Trophoblast cell (in vitro differentiated cells and primary cell): ENCODE measurements at regions not wholly inside any gene's neighbourhood (a gene's known extent, or its start where the extent isn't known, plus 50 kb on each side); places are given as distances from the start of the nearest gene placed in this dataset.

Experiments
- DNase-seq, 2 donors: peaks; one replicate each; pipeline ENCODE4 v3.0.0-alpha.2; 2016
- H2AFZ ChIP-seq: 2 replicates; pipeline ENCODE4 v1.6.1; 2013; ENCODE audit warnings: low read length, moderate library complexity, mild to moderate bottlenecking; ENCODE audit not compliant: insufficient read depth, poor library complexity
- H2AK5ac ChIP-seq: 2 replicates; pipeline ENCODE4 v1.6.1; 2013; ENCODE audit warnings: mild to moderate bottlenecking, low read length
- H2BK120ac ChIP-seq: 2 replicates; pipeline ENCODE4 v1.6.1; 2013; ENCODE audit warnings: low read length, mild to moderate bottlenecking, moderate library complexity; ENCODE audit not compliant: insufficient read depth, poor library complexity
- H2BK12ac ChIP-seq: 2 replicates; pipeline ENCODE4 v1.6.1; 2013; ENCODE audit warnings: mild to moderate bottlenecking, low read length, moderate library complexity
- H2BK5ac ChIP-seq: 2 replicates; pipeline ENCODE4 v1.6.1; 2013; ENCODE audit warnings: low read length, low read depth, moderate library complexity, mild to moderate bottlenecking; ENCODE audit not compliant: poor library complexity
- H3K14ac ChIP-seq: 2 replicates; pipeline ENCODE4 v1.6.1; 2013; ENCODE audit warnings: mild to moderate bottlenecking, low read length
- H3K18ac ChIP-seq: 2 replicates; pipeline ENCODE4 v1.6.1; 2013; ENCODE audit warnings: mild to moderate bottlenecking, low read length
- H3K23ac ChIP-seq: 2 replicates; pipeline ENCODE4 v1.6.1; 2013; ENCODE audit warnings: low read length
- H3K27ac ChIP-seq: 2 replicates; pipeline ENCODE4 v1.5.1; 2013; ENCODE audit warnings: low read depth, mild to moderate bottlenecking, inconsistent platforms, low read length, moderate library complexity
- H3K27me3 ChIP-seq: 2 replicates; pipeline ENCODE4 v1.6.1; 2013; ENCODE audit warnings: inconsistent platforms, mild to moderate bottlenecking, low read length, moderate library complexity; ENCODE audit not compliant: insufficient read depth
- H3K36me3 ChIP-seq, 2 experiments: 1 replicate in 1 of 2; 2 replicates in 1 of 2; pipeline ENCODE4 v1.6.1; 2013; ENCODE audit warnings: low read length in 2 of 2, mild to moderate bottlenecking in 2 of 2, moderate library complexity in 1 of 2; ENCODE audit not compliant: insufficient read depth in 2 of 2, control insufficient read depth in 1 of 2
- H3K4ac ChIP-seq: 2 replicates; pipeline ENCODE4 v1.6.1; 2013; ENCODE audit warnings: low read depth, mild to moderate bottlenecking, low read length, moderate library complexity
- H3K4me1 ChIP-seq, 2 experiments: 1 replicate in 1 of 2; 2 replicates in 1 of 2; pipeline ENCODE4 v1.6.1; 2013; ENCODE audit warnings: low read length in 2 of 2, mild to moderate bottlenecking in 2 of 2, moderate library complexity in 1 of 2; ENCODE audit not compliant: insufficient read depth in 2 of 2, control insufficient read depth in 1 of 2
- H3K4me2 ChIP-seq: 2 replicates; pipeline ENCODE4 v1.6.1; 2013; ENCODE audit warnings: inconsistent platforms, mild to moderate bottlenecking, low read length, moderate library complexity
- H3K4me3 ChIP-seq: 2 replicates; pipeline ENCODE4 v1.5.1; 2013; ENCODE audit warnings: mild to moderate bottlenecking, low read depth, low read length, inconsistent platforms
- H3K79me1 ChIP-seq: one replicate; pipeline ENCODE4 v1.6.1; 2013; ENCODE audit warnings: low read length
- H3K79me2 ChIP-seq: 2 replicates; pipeline ENCODE4 v1.6.1; 2013; ENCODE audit warnings: low read length, mild to moderate bottlenecking; ENCODE audit not compliant: control insufficient read depth, insufficient read depth, poor library complexity
- H3K9ac ChIP-seq: 2 replicates; pipeline ENCODE4 v1.6.1; 2013; ENCODE audit warnings: mild to moderate bottlenecking, low read length
- H3K9me3 ChIP-seq: 2 replicates; pipeline ENCODE4 v1.6.1; 2013; ENCODE audit warnings: low read depth, mild to moderate bottlenecking, control low read depth, inconsistent platforms, low read length; ENCODE audit not compliant: insufficient read depth
- H4K12ac ChIP-seq: 2 replicates; pipeline ENCODE4 v1.6.1; 2013; ENCODE audit warnings: low read depth, mild to moderate bottlenecking, low read length, moderate library complexity
- H4K8ac ChIP-seq: 2 replicates; pipeline ENCODE4 v1.6.1; 2013; ENCODE audit warnings: low read depth, mild to moderate bottlenecking, low read length, moderate library complexity
- H4K91ac ChIP-seq: one replicate; pipeline ENCODE4 v1.6.1; 2013; ENCODE audit warnings: low read depth, mild to moderate bottlenecking, low read length, moderate library complexity
- WGBS: extraction: QIAGEN DNeasy Blood & Tissue Kit; methylation state at CpG from one replicate; pipeline ENCODE4 v1.1.7; 2013; ENCODE audit warnings: missing lambda C conversion rate; ENCODE audit not compliant: insufficient read length, insufficient coverage; ENCODE audit errors: extremely low coverage; 5-methylcytosine and 5-hydroxymethylcytosine counted together

GRCh38 chr13:31923134-31923763, 108.3 kb upstream of the FRY start:
- H3K23ac ChIP-seq: no peak overlapping the region
- no peaks in the 10 kb centered on the region for H3K36me3 ChIP-seq
- H2AK5ac ChIP-seq: no peak overlapping the region
- no peak overlapping the region for H2AFZ ChIP-seq
- H2BK5ac ChIP-seq: no peak overlapping the region
- H3K18ac ChIP-seq: no peak overlapping the region
- H3K4me1 ChIP-seq: peaks cover 0 to 5% of the 10 kb centered on the region in 2 experiments
- no peak overlapping the region for H2BK12ac ChIP-seq
- H4K12ac ChIP-seq: no peak overlapping the region
- no peaks in the 10 kb centered on the region for H3K79me2 ChIP-seq
- no peak overlapping the region for H3K4ac ChIP-seq
- H4K8ac ChIP-seq: no peak overlapping the region
- no CpG with 5 or more reads among the region's 3 CpGs for WGBS
- no peak overlapping the region for H4K91ac ChIP-seq
- no peaks in the 10 kb centered on the region for H3K27me3 ChIP-seq
- H3K9ac ChIP-seq: no peak overlapping the region
- no peak overlapping the region for H3K14ac ChIP-seq
- H3K79me1 ChIP-seq: no peaks in the 10 kb centered on the region
- H2BK120ac ChIP-seq: no peak overlapping the region
- H3K4me3 ChIP-seq: no peak overlapping the region
- no peak overlapping the region for H3K27ac ChIP-seq
- no peak overlapping the region for H3K4me2 ChIP-seq
- DNase-seq: no peak
- peaks cover 1% of the 10 kb centered on the region for H3K9me3 ChIP-seq

- Histone ChIP-seq H4K12ac (no peak overlapping the region), H3K27ac (no peak overlapping the region), H3K79me1 (no peaks in the 10 kb centered on the region), H2AK5ac (no peak overlapping the region), H3K4me3 (no peak overlapping the region), H3K9me3 (peaks cover 1% of the 10 kb centered on the region), H2BK12ac (no peak overlapping the region), H2BK120ac (no peak overlapping the region), H3K27me3 (no peaks in the 10 kb centered on the region), H3K4me1 (peaks cover 0 to 5% of the 10 kb centered on the region in 2 experiments), H3K23ac (no peak overlapping the region), H2BK5ac (no peak overlapping the region), H3K79me2 (no peaks in the 10 kb centered on the region), H2AFZ (no peak overlapping the region), H4K91ac (no peak overlapping the region), H3K18ac (no peak overlapping the region), H3K9ac (no peak overlapping the region), H3K14ac (no peak overlapping the region), H3K4me2 (no peak overlapping the region), H3K4ac (no peak overlapping the region), H3K36me3 (no peaks in the 10 kb centered on the region), H4K8ac (no peak overlapping the region)
- WGBS: no CpG with 5 or more reads among the region's 2 CpGs
- no peak for DNase-seq
These were observed 106.5 kb upstream of the FRY start for GRCh38 chr13:31925079-31925478.

- Histone ChIP-seq H2AK5ac (no peak overlapping the region), H3K9ac (no peak overlapping the region), H3K9me3 (peaks cover 1% of the 10 kb centered on the region), H4K91ac (no peak overlapping the region), H3K79me1 (peaks cover 3% of the 10 kb centered on the region), H3K4me3 (no peak overlapping the region), H3K27me3 (no peaks in the 10 kb centered on the region), H3K4me2 (no peak overlapping the region), H3K27ac (no peak overlapping the region), H3K4ac (no peak overlapping the region), H3K14ac (no peak overlapping the region), H2BK5ac (no peak overlapping the region), H2BK120ac (no peak overlapping the region), H4K8ac (no peak overlapping the region), H3K79me2 (no peaks in the 10 kb centered on the region), H2AFZ (no peak overlapping the region), H3K4me1 (peaks cover 0 to 7% of the 10 kb centered on the region in 2 experiments), H3K18ac (no peak overlapping the region), H3K36me3 (no peaks in the 10 kb centered on the region), H2BK12ac (no peak overlapping the region), H4K12ac (no peak overlapping the region), H3K23ac (no peak overlapping the region)
- DNase-seq: peak in 1 of 2 donors; percentile 18
- WGBS: no CpG with 5 or more reads among the region's 5 CpGs
These were observed 104.3 kb upstream of the FRY start for GRCh38 chr13:31927219-31927653.

GRCh38 chr13:31929031-31929770, 102.4 kb upstream of the FRY start:
- Histone ChIP-seq H2AK5ac (no peak overlapping the region), H3K4ac (no peak overlapping the region), H2BK12ac (no peak overlapping the region), H3K4me2 (no peak overlapping the region), H3K36me3 (no peaks in the 10 kb centered on the region), H2AFZ (no peak overlapping the region), H4K91ac (no peak overlapping the region), H2BK5ac (no peak overlapping the region), H3K4me3 (no peak overlapping the region), H3K79me1 (peaks cover 3% of the 10 kb centered on the region), H4K12ac (no peak overlapping the region), H3K79me2 (no peaks in the 10 kb centered on the region), H3K27ac (no peak overlapping the region), H3K9me3 (peaks cover 1% of the 10 kb centered on the region), H3K18ac (no peak overlapping the region), H3K27me3 (no peaks in the 10 kb centered on the region), H2BK120ac (no peak overlapping the region), H4K8ac (no peak overlapping the region), H3K9ac (no peak overlapping the region), H3K4me1 (peaks cover 0 to 7% of the 10 kb centered on the region in 2 experiments), H3K23ac (no peak overlapping the region), H3K14ac (no peak overlapping the region)
- DNase-seq: no peak
- no CpG with 5 or more reads among the region's 3 CpGs for WGBS
